GM12864 (cell line): ENCODE measurements at regions not wholly inside any gene's neighbourhood (a gene's known extent, or its start where the extent isn't known, plus 50 kb on each side); places are given as distances from the start of the nearest gene placed in this dataset.

Experiments
- DNase-seq: peaks from one replicate; pipeline ENCODE4 v3.0.0-alpha.2; 2011; ENCODE audit warnings: low read depth
- H3K4me3 ChIP-seq: 2 replicates; pipeline ENCODE4 v1.5.1; 2011; ENCODE audit warnings: mild to moderate bottlenecking, low read depth, low read length, control low read depth
- CTCF ChIP-seq: IDR thresholded peaks from 2 replicates; pipeline ENCODE4 v1.5.1; 2011; ENCODE audit warnings: low read depth, mild to moderate bottlenecking, moderate library complexity, low read length, control low read depth, inconsistent platforms; ENCODE audit errors: missing control alignments

GRCh38 chr9:31847963-31848362 lies 536.5 kb upstream of the ACO1 start:
- H3K4me3 ChIP-seq: no peak overlapping the region
- no peak for DNase-seq
- no peak for TF ChIP-seq CTCF

GRCh38 chr9:31848505-31849285 lies 535.7 kb upstream of the ACO1 start:
- DNase-seq: no peak
- no peak for TF ChIP-seq CTCF
- H3K4me3 ChIP-seq: no peak overlapping the region

- no peak for TF ChIP-seq CTCF
- DNase-seq: no peak
- H3K4me3 ChIP-seq: no peak overlapping the region
Measured at GRCh38 chr9:31854187-31854586, 530.3 kb upstream of the ACO1 start.

- no peak for TF ChIP-seq CTCF
- no peak overlapping the region for H3K4me3 ChIP-seq
- no peak for DNase-seq
Measured at GRCh38 chr9:31868830-31869229, 515.6 kb upstream of the ACO1 start.

- no peak for TF ChIP-seq CTCF
- no peak overlapping the region for H3K4me3 ChIP-seq
- no peak for DNase-seq
Measured at GRCh38 chr9:31870276-31870675, 514.2 kb upstream of the ACO1 start.

- DNase-seq: no peak
- H3K4me3 ChIP-seq: no peak overlapping the region
- no peak for TF ChIP-seq CTCF
Measured at GRCh38 chr9:31873722-31874121, 510.7 kb upstream of the ACO1 start.

- no peak for TF ChIP-seq CTCF
- no peak overlapping the region for H3K4me3 ChIP-seq
- no peak for DNase-seq
Measured at GRCh38 chr9:31894008-31894407, 490.4 kb upstream of the ACO1 start.
